Duodenal mucosa (tissue), 2 donors: ENCODE measurements at regions not wholly inside any gene's neighbourhood (a gene's known extent, or its start where the extent isn't known, plus 50 kb on each side); places are given as distances from the start of the nearest gene placed in this dataset.

ENCODE experiments used
- H3K27ac ChIP-seq: one replicate; pipeline ENCODE4 v1.7.0; 2013; ENCODE audit warnings: low read depth, low read length
- H3K27me3 ChIP-seq, 2 donors: one replicate each; pipeline ENCODE4 v1.7.0; 2013; ENCODE audit warnings: low read length in 2 of 2, control low read depth in 1 of 2; ENCODE audit not compliant: insufficient read depth in 2 of 2, control insufficient read depth in 1 of 2
- H3K36me3 ChIP-seq, 2 donors: one replicate each; pipeline ENCODE4 v1.7.0; 2013; ENCODE audit warnings: low read length in 2 of 2, control low read depth in 1 of 2; ENCODE audit not compliant: insufficient read depth in 2 of 2, control insufficient read depth in 1 of 2
- H3K4me1 ChIP-seq, 2 donors: one replicate each; pipeline ENCODE4 v1.7.0; 2013; ENCODE audit warnings: low read length in 2 of 2, control low read depth in 1 of 2; ENCODE audit not compliant: insufficient read depth in 2 of 2, control insufficient read depth in 1 of 2
- H3K4me3 ChIP-seq, 2 donors: one replicate each; pipeline ENCODE4 v1.7.0; 2013; ENCODE audit warnings: low read length in 2 of 2, low read depth in 1 of 2
- H3K9ac ChIP-seq, 2 donors: one replicate each; pipeline ENCODE4 v1.7.0; 2013; ENCODE audit warnings: low read length in 2 of 2, low read depth in 1 of 2
- H3K9me3 ChIP-seq, 2 donors: one replicate each; pipeline ENCODE4 v1.7.0; 2013; ENCODE audit warnings: low read length in 2 of 2, control low read depth in 1 of 2; ENCODE audit not compliant: control insufficient read depth in 1 of 2

DNA sequence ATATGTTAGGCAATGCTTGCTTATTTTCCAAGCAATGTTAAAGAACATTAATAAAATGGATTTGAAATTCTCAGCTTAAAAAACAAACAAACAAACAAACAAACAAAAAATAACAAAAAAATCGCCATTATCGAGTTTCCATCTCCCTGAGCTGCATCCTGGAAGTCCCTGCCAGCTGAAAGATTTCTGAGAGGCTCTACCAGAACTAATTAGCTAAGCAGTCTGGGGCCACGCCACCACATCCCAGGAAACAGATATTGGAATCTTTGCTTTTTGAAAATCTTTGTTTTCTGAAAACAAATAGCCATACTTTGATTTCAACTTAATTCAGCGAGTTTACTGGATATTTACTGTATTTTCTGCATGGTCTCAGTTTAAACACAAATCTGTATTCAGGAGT, 143.6 kb downstream of the LSMEM1 start:
- Histone ChIP-seq H3K36me3 (no peaks in the 10 kb centered on the region), H3K9me3 (peaks cover 0 to 7% of the 10 kb centered on the region in 2 donors), H3K27ac (no peak overlapping the region), H3K9ac (no peak overlapping the region), H3K27me3 (no peaks in the 10 kb centered on the region), H3K4me3 (no peak overlapping the region), H3K4me1 (no peaks in the 10 kb centered on the region)

DNA sequence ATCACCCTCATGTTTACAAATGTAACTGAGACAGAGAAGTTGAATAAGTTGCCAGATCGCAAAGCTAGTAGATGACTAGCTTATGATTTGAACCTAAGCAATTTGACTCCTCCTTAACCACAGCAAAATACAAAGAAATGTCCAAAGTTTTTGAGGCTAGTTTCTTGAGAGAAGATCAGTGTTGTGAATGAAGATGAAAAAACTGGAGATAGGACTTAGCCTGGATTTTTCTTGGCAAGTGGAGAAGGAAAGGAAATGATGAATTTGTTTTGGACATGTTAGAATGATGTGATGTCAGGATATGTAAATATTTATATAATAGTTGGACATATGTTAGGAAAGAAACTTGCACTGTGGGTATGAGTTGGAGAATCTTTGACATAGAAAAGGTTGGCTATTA, 149.8 kb downstream of the LSMEM1 start:
- Histone ChIP-seq H3K27ac (no peak overlapping the region), H3K4me1 (no peaks in the 10 kb centered on the region), H3K27me3 (no peaks in the 10 kb centered on the region), H3K4me3 (no peak overlapping the region), H3K9ac (no peak overlapping the region), H3K9me3 (peaks cover 0 to 7% of the 10 kb centered on the region in 2 donors), H3K36me3 (no peaks in the 10 kb centered on the region)

DNA sequence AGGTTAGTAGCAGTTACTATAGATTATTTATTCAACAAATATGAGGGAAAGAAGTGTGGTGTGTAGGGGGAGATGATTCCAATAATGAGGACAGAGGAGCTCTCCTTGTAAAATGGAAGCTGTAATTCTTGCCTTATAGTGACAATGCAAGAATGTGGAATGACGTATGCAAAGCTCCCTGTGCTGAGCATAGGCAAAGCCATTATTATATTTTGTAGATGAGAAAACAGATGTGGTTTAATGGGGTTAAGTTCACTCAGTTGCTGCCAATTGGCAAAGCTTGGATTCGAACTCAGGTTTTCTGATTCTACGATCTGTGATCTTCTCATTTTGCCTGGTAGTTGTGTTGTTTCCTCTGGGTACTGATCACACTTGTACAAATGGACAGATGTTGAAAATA, 153.3 kb downstream of the LSMEM1 start:
- no peak overlapping the region for H3K27ac ChIP-seq
- H3K9me3 ChIP-seq: no peaks in the 10 kb centered on the region
- no peak overlapping the region for H3K9ac ChIP-seq
- no peaks in the 10 kb centered on the region for H3K27me3 ChIP-seq
- peaks cover 0 to 3% of the 10 kb centered on the region in 2 donors for H3K4me1 ChIP-seq
- H3K4me3 ChIP-seq: no peak overlapping the region
- no peaks in the 10 kb centered on the region for H3K36me3 ChIP-seq

DNA sequence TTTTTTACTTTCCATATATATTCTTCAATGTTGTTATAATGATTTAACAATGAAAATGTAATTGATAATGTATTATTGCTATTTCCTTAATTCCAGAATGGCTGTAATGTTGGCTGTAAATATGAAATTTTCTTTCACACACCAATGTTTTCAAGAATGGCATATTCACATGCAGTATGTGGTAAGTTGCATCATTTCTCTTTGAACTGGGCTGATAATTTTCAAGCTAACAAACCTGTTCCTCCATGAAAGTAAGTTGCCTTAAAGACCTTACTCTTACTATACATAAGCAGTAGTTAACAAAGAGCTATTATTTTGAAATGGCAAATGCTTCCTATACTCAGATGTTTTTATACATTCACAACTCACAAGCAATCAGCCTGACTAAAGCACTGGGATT, 154.5 kb downstream of the TMEM168 start:
- H3K36me3 ChIP-seq: no peaks in the 10 kb centered on the region
- no peak overlapping the region for H3K27ac ChIP-seq
- H3K4me3 ChIP-seq: no peak overlapping the region
- H3K4me1 ChIP-seq: peaks cover 8 to 12% of the 10 kb centered on the region in 2 donors
- no peaks in the 10 kb centered on the region for H3K27me3 ChIP-seq
- no peaks in the 10 kb centered on the region for H3K9me3 ChIP-seq
- H3K9ac ChIP-seq: no peak overlapping the region

DNA sequence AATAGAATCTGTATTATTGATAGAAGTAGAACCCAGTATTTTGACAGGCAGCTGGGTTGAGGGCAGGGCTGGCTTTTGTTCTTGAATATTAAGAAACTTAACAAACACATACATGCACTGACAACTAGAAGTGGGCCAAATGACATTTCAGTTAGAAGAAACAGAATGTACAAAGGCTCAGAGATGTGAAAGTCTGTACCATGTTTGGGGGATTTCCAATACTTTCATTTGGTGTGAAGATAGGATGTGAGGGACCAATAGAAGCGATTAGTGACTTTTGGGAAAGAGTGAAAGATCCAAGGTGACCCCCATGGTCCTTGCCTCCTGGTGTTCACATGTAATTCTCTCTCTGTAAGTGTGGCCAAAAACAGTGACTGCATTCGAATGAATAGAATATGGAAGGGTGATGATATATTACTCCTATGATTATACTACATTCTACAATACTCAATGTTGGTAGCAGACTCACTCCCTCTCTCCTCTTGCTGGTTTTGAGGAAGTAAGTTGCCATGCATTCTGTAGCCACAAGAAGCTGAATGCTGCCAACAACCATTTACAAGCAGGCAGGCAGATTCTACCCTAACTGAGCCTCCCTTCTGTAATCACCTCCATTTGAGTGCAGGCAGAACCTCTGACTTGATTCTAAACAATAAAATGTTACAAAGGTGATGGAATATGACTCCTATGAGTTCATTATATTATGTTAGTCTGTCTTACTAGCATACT, 151.4 kb downstream of the TMEM168 start:
- H3K9me3 ChIP-seq: no peaks in the 10 kb centered on the region
- H3K4me3 ChIP-seq: no peak overlapping the region
- no peak overlapping the region for H3K27ac ChIP-seq
- no peak overlapping the region for H3K9ac ChIP-seq
- no peaks in the 10 kb centered on the region for H3K27me3 ChIP-seq
- H3K4me1 ChIP-seq: peaks cover 9 to 12% of the 10 kb centered on the region in 2 donors
- H3K36me3 ChIP-seq: no peaks in the 10 kb centered on the region

DNA sequence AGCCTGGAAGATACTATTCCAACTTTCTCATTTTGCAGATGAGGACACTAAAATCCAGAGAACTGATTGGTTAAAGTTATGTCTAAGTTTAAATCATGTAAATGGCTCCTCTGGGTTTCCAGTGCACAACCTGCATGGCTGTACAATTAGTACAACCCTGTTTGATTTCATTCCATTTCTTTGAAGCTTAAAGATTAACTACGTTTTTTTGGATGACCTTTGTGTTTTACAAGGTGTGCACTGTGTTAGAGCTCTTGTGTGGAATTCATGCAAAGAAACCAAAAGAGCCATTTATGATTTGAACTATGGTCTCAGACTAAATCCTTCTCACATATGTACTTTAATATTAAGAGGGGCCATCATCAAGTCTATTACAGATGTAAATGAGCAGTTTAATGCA, 149.5 kb downstream of the TMEM168 start:
- no peak overlapping the region for H3K4me3 ChIP-seq
- H3K9me3 ChIP-seq: no peaks in the 10 kb centered on the region
- peaks cover 9 to 12% of the 10 kb centered on the region in 2 donors for H3K4me1 ChIP-seq
- no peak overlapping the region for H3K27ac ChIP-seq
- no peak overlapping the region for H3K9ac ChIP-seq
- H3K27me3 ChIP-seq: no peaks in the 10 kb centered on the region
- no peaks in the 10 kb centered on the region for H3K36me3 ChIP-seq

DNA sequence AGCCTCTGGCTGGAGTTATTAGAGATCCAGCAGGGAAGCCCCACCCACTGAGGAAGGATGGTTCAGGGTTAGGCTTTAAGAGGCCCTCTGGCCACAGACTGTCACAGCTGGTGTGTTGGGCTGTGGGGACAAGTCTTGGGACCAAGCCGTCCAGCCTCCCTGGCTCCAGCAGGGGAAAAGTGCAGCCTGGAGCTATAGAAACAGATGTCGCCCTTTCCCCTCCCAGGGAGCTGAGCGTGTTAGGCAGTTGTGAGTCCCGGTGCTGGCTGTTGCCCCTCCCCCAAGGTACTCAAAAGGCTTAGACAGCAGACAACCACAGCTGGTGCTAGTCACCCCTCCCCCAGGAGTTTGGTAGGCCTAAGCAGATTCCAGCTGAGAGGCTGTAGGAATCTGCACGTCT, 143.4 kb downstream of the TMEM168 start:
- peaks cover 4 to 14% of the 10 kb centered on the region in 2 donors for H3K9me3 ChIP-seq
- no peak overlapping the region for H3K9ac ChIP-seq
- H3K27me3 ChIP-seq: no peaks in the 10 kb centered on the region
- no peaks in the 10 kb centered on the region for H3K36me3 ChIP-seq
- H3K4me1 ChIP-seq: no peaks in the 10 kb centered on the region
- no peak overlapping the region for H3K4me3 ChIP-seq
- no peak overlapping the region for H3K27ac ChIP-seq

DNA sequence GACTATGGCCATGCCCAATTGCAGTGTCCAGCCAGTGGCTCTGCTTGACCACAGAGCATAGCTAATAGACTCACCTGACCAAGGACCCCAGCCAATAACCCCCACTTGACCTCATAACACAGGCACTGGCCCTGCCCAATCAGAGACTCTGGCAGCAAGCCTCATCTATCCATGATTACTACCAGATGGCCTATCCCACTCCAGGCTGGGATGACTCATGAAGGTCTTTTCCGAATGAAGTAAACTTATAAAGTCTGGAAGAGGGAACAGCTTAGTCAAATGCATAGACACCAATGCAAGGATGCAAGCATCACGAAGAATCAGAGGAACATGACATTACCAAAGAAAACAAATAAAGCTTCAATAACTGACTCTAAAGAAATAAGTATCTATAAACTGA, 141.4 kb downstream of the TMEM168 start:
- Histone ChIP-seq H3K36me3 (no peaks in the 10 kb centered on the region), H3K27me3 (no peaks in the 10 kb centered on the region), H3K9me3 (peaks cover 4 to 14% of the 10 kb centered on the region in 2 donors), H3K4me3 (no peak overlapping the region), H3K4me1 (no peaks in the 10 kb centered on the region), H3K9ac (no peak overlapping the region), H3K27ac (no peak overlapping the region)

DNA sequence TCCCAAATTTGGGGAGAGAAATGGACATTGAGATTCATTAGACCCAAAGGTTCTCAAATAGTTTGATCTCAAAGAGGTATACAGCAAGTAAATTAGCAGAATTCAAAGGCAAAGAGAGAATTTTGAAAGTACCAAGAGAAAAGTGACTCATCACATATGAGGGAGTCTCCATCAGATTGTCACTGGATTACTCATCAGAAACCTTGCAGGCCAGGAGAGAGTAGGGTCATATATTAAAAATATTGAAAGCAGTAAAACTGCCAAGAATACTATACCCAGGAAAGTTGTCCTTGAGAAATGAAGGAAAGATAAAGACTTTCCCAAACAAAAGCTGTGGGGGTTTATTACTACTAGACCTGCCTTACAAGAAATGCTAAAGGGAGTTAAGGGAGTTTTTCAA, 140.6 kb downstream of the TMEM168 start:
- Histone ChIP-seq H3K4me3 (no peak overlapping the region), H3K36me3 (no peaks in the 10 kb centered on the region), H3K9me3 (peaks cover 4 to 14% of the 10 kb centered on the region in 2 donors)

DNA sequence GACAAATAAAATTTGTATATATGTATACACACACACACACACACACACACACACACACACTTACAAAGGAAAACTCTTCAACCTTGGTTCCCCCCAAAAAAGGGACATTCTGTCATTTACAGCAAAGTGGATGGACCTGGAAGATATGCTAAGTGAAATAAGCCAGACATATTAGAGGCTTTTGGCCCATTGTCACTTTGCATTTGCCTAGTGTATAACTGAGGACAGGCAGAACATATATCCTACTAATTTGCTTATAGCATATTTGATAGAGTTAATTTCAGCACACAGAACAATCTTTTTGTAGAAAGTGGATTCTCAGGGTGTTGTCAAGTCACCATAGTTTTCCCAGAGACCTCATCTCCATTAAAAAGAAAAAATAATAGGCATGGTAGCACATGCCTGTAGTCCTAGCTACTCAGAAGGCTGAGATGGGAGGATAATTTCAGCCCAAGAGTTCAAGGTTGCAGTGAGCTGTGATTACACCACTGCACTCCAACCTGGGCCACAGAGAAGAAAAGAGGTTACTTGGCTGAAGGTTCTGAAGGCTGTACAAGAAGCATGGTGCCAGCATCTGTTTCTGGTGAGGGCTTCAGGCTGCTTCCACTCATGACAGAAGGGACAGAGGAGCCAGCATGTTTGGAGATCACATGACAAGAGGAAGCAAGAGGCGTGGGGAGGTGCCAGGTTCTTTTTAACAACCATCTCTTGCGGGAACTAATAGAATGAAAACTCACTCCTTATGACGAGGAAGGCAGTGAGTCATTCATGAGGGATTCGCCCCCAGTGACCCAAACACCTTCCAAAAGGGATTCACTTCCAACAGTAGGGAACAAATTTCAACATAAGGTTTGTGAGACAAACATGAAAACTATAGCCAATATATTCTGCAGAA, 135.6 kb downstream of the TMEM168 start:
- H3K27me3 ChIP-seq: no peaks in the 10 kb centered on the region
- no peak overlapping the region for H3K4me3 ChIP-seq
- H3K9me3 ChIP-seq: peaks cover 0 to 3% of the 10 kb centered on the region in 2 donors
- no peak overlapping the region for H3K27ac ChIP-seq
- H3K4me1 ChIP-seq: no peaks in the 10 kb centered on the region
- no peaks in the 10 kb centered on the region for H3K36me3 ChIP-seq
- H3K9ac ChIP-seq: no peak overlapping the region

More for the DNA sequence above, 140.6 kb downstream of the TMEM168 start:
- H3K4me1 ChIP-seq: no peaks in the 10 kb centered on the region
- no peak overlapping the region for H3K27ac ChIP-seq
- H3K27me3 ChIP-seq: no peaks in the 10 kb centered on the region
- H3K9ac ChIP-seq: no peak overlapping the region
